Endodermal cell (in vitro differentiated cells): ENCODE measurements at regions not wholly inside any gene's neighbourhood (a gene's known extent, or its start where the extent isn't known, plus 50 kb on each side); places are given as distances from the start of the nearest gene placed in this dataset.
"Not testable (repeated sequence)": the region's sequence is repeated elsewhere in the genome, so short reads cannot be mapped to it uniquely, and the experiment has no call there.

Experiments
- DNase-seq: peaks from one replicate; pipeline ENCODE4 v3.0.0-alpha.2; 2017
- H3K27ac ChIP-seq: 2 replicates; pipeline ENCODE4 v1.5.1; 2013; ENCODE audit warnings: mild to moderate bottlenecking, low read depth, low read length, moderate library complexity
- H3K27me3 ChIP-seq: 2 replicates; pipeline ENCODE4 v1.6.1; 2013; ENCODE audit warnings: mild to moderate bottlenecking, low read length, moderate library complexity; ENCODE audit not compliant: insufficient read depth, control insufficient read depth, poor library complexity, severe bottlenecking
- H3K36me3 ChIP-seq: 2 replicates; pipeline ENCODE4 v1.7.0; 2013; ENCODE audit warnings: mild to moderate bottlenecking, low read length, moderate library complexity; ENCODE audit not compliant: control insufficient read depth, insufficient read depth
- H3K4me1 ChIP-seq: one replicate; pipeline ENCODE4 v1.7.0; 2013; ENCODE audit warnings: low read length; ENCODE audit not compliant: control insufficient read depth, insufficient read depth
- H3K4me3 ChIP-seq: 2 replicates; pipeline ENCODE4 v1.5.1; 2013; ENCODE audit warnings: mild to moderate bottlenecking, low read length, moderate library complexity
- H3K9ac ChIP-seq: 2 replicates; pipeline ENCODE4 v1.6.1; 2013; ENCODE audit warnings: mild to moderate bottlenecking, low read length, moderate library complexity; ENCODE audit not compliant: poor library complexity, severe bottlenecking; ENCODE audit errors: extremely low read depth
- H3K9me3 ChIP-seq: 2 replicates; pipeline ENCODE4 v1.6.1; 2013; ENCODE audit warnings: mild to moderate bottlenecking, low read length, moderate library complexity; ENCODE audit not compliant: control insufficient read depth
- H3K27ac Mint-ChIP-seq: 2 replicates; pipeline ENCODE4 v1.8.0; 2020; ENCODE audit warnings: mixed read lengths
- H3K27me3 Mint-ChIP-seq: 2 replicates; pipeline ENCODE4 v1.8.0; 2021; ENCODE audit warnings: mild to moderate bottlenecking, mixed read lengths; ENCODE audit not compliant: insufficient read depth
- H3K36me3 Mint-ChIP-seq: 2 replicates; pipeline ENCODE4 v1.8.0; 2020; ENCODE audit warnings: low read depth, mixed read lengths
- H3K4me1 Mint-ChIP-seq: 2 replicates; pipeline ENCODE4 v1.8.0; 2020; ENCODE audit warnings: mixed read lengths
- H3K4me3 Mint-ChIP-seq: 2 replicates; pipeline ENCODE4 v1.8.0; 2020; ENCODE audit warnings: mild to moderate bottlenecking, moderate library complexity, mixed read lengths
- H3K9me3 Mint-ChIP-seq: 2 replicates; pipeline ENCODE4 v1.8.0; 2020; ENCODE audit warnings: mild to moderate bottlenecking, mixed read lengths
- CTCF ChIP-seq: fragments of 200-600 bp; sonication (generic); conservative IDR thresholded peaks from 2 replicates; pipeline ENCODE4 v1.5.0; 2021; ENCODE audit warnings: antibody characterized with exemption, mild to moderate bottlenecking
- WGBS, 2 experiments: methylation state at CpG; one replicate each; pipeline versions ENCODE4 v1.1.5 to v1.1.7; 2013; ENCODE audit warnings: missing lambda C conversion rate in 2 of 2, mixed read lengths in 1 of 2; ENCODE audit not compliant: insufficient coverage in 1 of 2, insufficient read length in 1 of 2; 5-methylcytosine and 5-hydroxymethylcytosine counted together

- no peaks in the 10 kb centered on the region for H3K9me3 Mint-ChIP-seq
- DNase-seq: peak; percentile 35
Observed at GRCh38 chr22:48820481-48821345, 1007.0 kb downstream of the BRD1 start.

GRCh38 chr22:48819961-48820360, 1007.7 kb downstream of the BRD1 start:
- Histone ChIP-seq H3K4me3 (no peak overlapping the region), H3K9ac (no peak overlapping the region), H3K9me3 (peaks cover 1% of the 10 kb centered on the region), H3K36me3 (no peaks in the 10 kb centered on the region), H3K27ac (no peak overlapping the region), H3K4me1 (no peaks in the 10 kb centered on the region), H3K27me3 (no peaks in the 10 kb centered on the region)
- H3K9me3 Mint-ChIP-seq: no peaks in the 10 kb centered on the region
- DNase-seq: no peak
- no peak overlapping the region for H3K4me3 Mint-ChIP-seq
- 94% methylated on average over 9 to 13 of the region's 13 CpGs for WGBS, 2 experiments
- H3K4me1 Mint-ChIP-seq: no peaks in the 10 kb centered on the region
- H3K27ac Mint-ChIP-seq: no peak overlapping the region
- no peak for TF ChIP-seq CTCF
- H3K27me3 Mint-ChIP-seq: peaks cover 2% of the 10 kb centered on the region
- H3K36me3 Mint-ChIP-seq: no peaks in the 10 kb centered on the region

More at GRCh38 chr22:48820481-48821345, 1007.0 kb downstream of the BRD1 start:
- Mint-ChIP-seq H3K36me3 (no peaks in the 10 kb centered on the region), H3K4me1 (no peaks in the 10 kb centered on the region), H3K27ac (no peak overlapping the region), H3K4me3 (no peak overlapping the region), H3K27me3 (no peaks in the 10 kb centered on the region)
- Histone ChIP-seq H3K9me3 (no peaks in the 10 kb centered on the region), H3K36me3 (no peaks in the 10 kb centered on the region), H3K27ac (no peak overlapping the region), H3K27me3 (no peaks in the 10 kb centered on the region), H3K4me1 (no peaks in the 10 kb centered on the region), H3K9ac (no peak overlapping the region), H3K4me3 (no peak overlapping the region)
- TF ChIP-seq CTCF: no peak
- WGBS, 2 experiments: 91 to 94% methylated on average over 10 to 27 of the region's 27 CpGs

GRCh38 chr22:48819232-48819631, 1008.4 kb downstream of the BRD1 start:
- no peak overlapping the region for H3K27ac ChIP-seq
- no peak for DNase-seq
- Mint-ChIP-seq H3K4me3 (no peak overlapping the region), H3K27ac (no peak overlapping the region), H3K4me1 (no peaks in the 10 kb centered on the region), H3K36me3 (no peaks in the 10 kb centered on the region), H3K9me3 (peaks cover 5% of the 10 kb centered on the region), H3K27me3 (peaks cover 3% of the 10 kb centered on the region)
- no peak overlapping the region for H3K4me3 ChIP-seq
- H3K27me3 ChIP-seq: no peaks in the 10 kb centered on the region
- 85 to 93% methylated on average over 11 to 16 of the region's 16 CpGs for WGBS, 2 experiments
- no peaks in the 10 kb centered on the region for H3K36me3 ChIP-seq
- TF ChIP-seq CTCF: no peak
- no peak overlapping the region for H3K9ac ChIP-seq
- no peaks in the 10 kb centered on the region for H3K4me1 ChIP-seq
- H3K9me3 ChIP-seq: peaks cover 9% of the 10 kb centered on the region

- H3K4me1 Mint-ChIP-seq: not testable (repeated sequence)
Observed at GRCh38 chr22:48817491-48817890, 1010.2 kb downstream of the BRD1 start.

More at GRCh38 chr22:48817491-48817890, 1010.2 kb downstream of the BRD1 start:
- not testable (repeated sequence) for DNase-seq, H3K36me3 ChIP-seq, H3K4me1 ChIP-seq, H3K27ac Mint-ChIP-seq, H3K27me3 ChIP-seq, H3K27me3 Mint-ChIP-seq, H3K4me3 Mint-ChIP-seq, H3K4me3 ChIP-seq, H3K9ac ChIP-seq, H3K36me3 Mint-ChIP-seq, H3K9me3 Mint-ChIP-seq, H3K27ac ChIP-seq
- peaks cover 11% of the 10 kb centered on the region for H3K9me3 ChIP-seq
- WGBS, 2 experiments: 85 to 95% methylated on average over 8 to 10 of the region's 10 CpGs
